ENCODE measurements at regions not wholly inside any gene's neighbourhood (a gene's known extent, or its start where the extent isn't known, plus 50 kb on each side); places are given as distances from the start of the nearest gene placed in this dataset.

GRCh38 chr10:2974083-2974482 is 93.3 kb upstream of the PFKP start:
- no peak for ATAC-seq
- Histone ChIP-seq H3K36me3 (no peaks in the 10 kb centered on the region), H3K27me3 (peaks cover 0 to 7% (median 0%) of the 10 kb centered on the region in 7 donors), H3K27ac (no peak overlapping the region), H3K9me3 (no peaks in the 10 kb centered on the region), H3K4me1 (no peaks in the 10 kb centered on the region), H3K4me3 (no peak overlapping the region)
- no peak for DNase-seq
- intact Hi-C loops (cut with DNase I): no loop called here
- 79 to 85% methylated on average over 3 of the region's 3 CpGs for WGBS, 2 donors
- no peak for TF ChIP-seq CTCF (IDR thresholded peaks at IDR 0.05)

GRCh38 chr10:2972810-2973209 is 94.5 kb upstream of the PFKP start:
- no peak overlapping the region for H3K27ac ChIP-seq
- TF ChIP-seq CTCF (IDR thresholded peaks at IDR 0.05): no peak
- ATAC-seq (no peak), DNase-seq (no peak)
- no peaks in the 10 kb centered on the region for H3K9me3 ChIP-seq
- intact Hi-C loops (cut with DNase I): no loop called here
- peaks cover 0 to 7% (median 0%) of the 10 kb centered on the region in 7 donors for H3K27me3 ChIP-seq
- H3K4me3 ChIP-seq: no peak overlapping the region
- no peaks in the 10 kb centered on the region for H3K4me1 ChIP-seq
- WGBS, 2 donors: 88% methylated on average over 8 of the region's 8 CpGs
- H3K36me3 ChIP-seq: no peaks in the 10 kb centered on the region

GRCh38 chr10:2972216-2972615 is 95.1 kb upstream of the PFKP start:
- WGBS, 2 donors: 46 to 61% methylated on average over 7 of the region's 7 CpGs
- intact Hi-C loops (cut with DNase I): no loop called here

GRCh38 chr10:2970190-2970823 is 97.0 kb upstream of the PFKP start:
- 71 to 79% methylated on average over 7 of the region's 7 CpGs for WGBS, 2 donors
- H3K4me3 ChIP-seq: no peak overlapping the region
- H3K36me3 ChIP-seq: no peaks in the 10 kb centered on the region
- no peak for TF ChIP-seq CTCF (IDR thresholded peaks at IDR 0.05)
- no peak overlapping the region for H3K27ac ChIP-seq
- H3K9me3 ChIP-seq: no peaks in the 10 kb centered on the region
- DNase-seq (no peak), ATAC-seq (no peak)
- H3K27me3 ChIP-seq: peaks cover 0 to 10% (median 6%) of the 10 kb centered on the region in 7 donors
- H3K4me1 ChIP-seq: no peaks in the 10 kb centered on the region
- intact Hi-C loops (cut with DNase I): no loop called here

More at GRCh38 chr10:2972216-2972615, 95.1 kb upstream of the PFKP start:
- TF ChIP-seq CTCF (IDR thresholded peaks at IDR 0.05): no peak
- DNase-seq (no peak), ATAC-seq (no peak)
- no peaks in the 10 kb centered on the region for H3K4me1 ChIP-seq
- no peaks in the 10 kb centered on the region for H3K9me3 ChIP-seq
- no peak overlapping the region for H3K4me3 ChIP-seq
- H3K36me3 ChIP-seq: no peaks in the 10 kb centered on the region
- peaks cover 0 to 7% (median 0%) of the 10 kb centered on the region in 7 donors for H3K27me3 ChIP-seq
- H3K27ac ChIP-seq: no peak overlapping the region
